ENCODE measurements at regions not wholly inside any gene's neighbourhood (a gene's known extent, or its start where the extent isn't known, plus 50 kb on each side); places are given as distances from the start of the nearest gene placed in this dataset.

GRCh38 chr13:59537500-59537899 lies 626.2 kb downstream of the DIAPH3 start:
- TF ChIP-seq POLR2AphosphoS5 (IDR thresholded peaks at IDR 0.05) (no peak), CTCF (IDR thresholded peaks at IDR 0.05) (no peak), POLR2A (IDR thresholded peaks at IDR 0.05) (no peak), EP300 (IDR thresholded peaks at IDR 0.05) (no peak)

Measured in sigmoid colon (tissue), 4 donors.